SW480 (cell line): ENCODE measurements at regions not wholly inside any gene's neighbourhood (a gene's known extent, or its start where the extent isn't known, plus 50 kb on each side); places are given as distances from the start of the nearest gene placed in this dataset.
"Not testable (repeated sequence)": the region's sequence is repeated elsewhere in the genome, so short reads cannot be mapped to it uniquely, and the experiment has no call there.

Experiments used
- DNase-seq: peaks from one replicate; pipeline ENCODE4 v3.0.0-alpha.2; 2016; ENCODE audit warnings: low spot score

GRCh38 chr16:72729552-72729951 is 318.4 kb downstream of the ZFHX3 start:
- DNase-seq, result not testable (repeated sequence)

GRCh38 chr16:72728516-72728915 is 319.4 kb downstream of the ZFHX3 start:
- no peak for DNase-seq

GRCh38 chr16:72727565-72727964 is 320.4 kb downstream of the ZFHX3 start:
- no peak for DNase-seq

- DNase-seq, result no peak
Measured at GRCh38 chr16:72725643-72726042, 322.3 kb downstream of the ZFHX3 start.

- DNase-seq, result no peak
Measured at GRCh38 chr16:72723781-72724180, 324.1 kb downstream of the ZFHX3 start.

GRCh38 chr16:72722552-72722951 is 325.4 kb downstream of the ZFHX3 start:
- DNase-seq, result no peak

GRCh38 chr16:72721981-72722380 is 325.9 kb downstream of the ZFHX3 start:
- DNase-seq, result no peak

- no peak for DNase-seq
Measured at GRCh38 chr16:72715267-72715666, 332.7 kb downstream of the ZFHX3 start.

- no peak for DNase-seq
Measured at GRCh38 chr16:72711823-72712222, 336.1 kb downstream of the ZFHX3 start.

- DNase-seq, result no peak
Measured at GRCh38 chr16:72705801-72706200, 342.1 kb downstream of the ZFHX3 start.

GRCh38 chr16:72704746-72705372 is 343.1 kb downstream of the ZFHX3 start:
- DNase-seq, result no peak

- no peak for DNase-seq
Measured at GRCh38 chr16:72689851-72690250, 358.1 kb downstream of the ZFHX3 start.

GRCh38 chr16:72680732-72681131 is 367.2 kb downstream of the ZFHX3 start:
- DNase-seq, result no peak

GRCh38 chr16:72679856-72680255 is 368.1 kb downstream of the ZFHX3 start:
- no peak for DNase-seq

GRCh38 chr16:72677662-72678447 is 370.1 kb downstream of the ZFHX3 start:
- DNase-seq, result peak; percentile 37

GRCh38 chr16:72673118-72673517 is 374.8 kb downstream of the ZFHX3 start:
- DNase-seq, result peak; percentile 38

- DNase-seq, result peak; percentile 14
Measured at GRCh38 chr16:72666267-72666666, 381.7 kb downstream of the ZFHX3 start.

- DNase-seq, result no peak
Measured at GRCh38 chr16:72665701-72666100, 382.2 kb downstream of the ZFHX3 start.

- peak; percentile 97 for DNase-seq
Measured at GRCh38 chr16:72664509-72665408, 383.2 kb downstream of the ZFHX3 start.

GRCh38 chr16:72664056-72664508 is 383.8 kb downstream of the ZFHX3 start:
- peak; percentile 3 for DNase-seq

GRCh38 chr16:72658888-72659717 is 388.8 kb downstream of the ZFHX3 start:
- DNase-seq, result no peak

- DNase-seq, result no peak
Measured at GRCh38 chr16:72657791-72658190, 390.1 kb downstream of the ZFHX3 start.
